ENCODE measurements at regions not wholly inside any gene's neighbourhood (a gene's known extent, or its start where the extent isn't known, plus 50 kb on each side); places are given as distances from the start of the nearest gene placed in this dataset.

GRCh38 chr12:123091230-123092150 is 59.4 kb downstream of the PITPNM2 start:
- no peak for TF ChIP-seq CTCF (conservative IDR thresholded peaks at IDR 0.05)
- no peak overlapping the region for H3K9ac ChIP-seq (ENCODE audit: extremely low read depth, insufficient read length, low read length)
- no peak overlapping the region for H3K4me3 Mint-ChIP-seq
- no peaks in the 10 kb centered on the region for H3K27me3 ChIP-seq (ENCODE audit: insufficient read depth, low read length)
- H3K14ac ChIP-seq (ENCODE audit: insufficient read depth, low read length) = no peak overlapping the region
- no peak overlapping the region for H2BK5ac ChIP-seq (ENCODE audit: insufficient read length, low read length)
- no peak overlapping the region for H4K5ac ChIP-seq (ENCODE audit: insufficient read length, low read depth, low read length)
- no CpG with 5 or more reads among the region's 8 CpGs for WGBS (ENCODE audit: extremely low coverage, insufficient read length, low lambda C conversion rate)
- no peak overlapping the region for H3K4ac ChIP-seq (ENCODE audit: low read depth, low read length)
- H3K56ac ChIP-seq (ENCODE audit: insufficient read length, low read depth, low read length) = no peak overlapping the region
- no peak overlapping the region for H2BK20ac ChIP-seq (ENCODE audit: low read depth, low read length, poor library complexity, severe bottlenecking)
- no peak overlapping the region for H3K23ac ChIP-seq (ENCODE audit: insufficient read length, low read depth, low read length)
- no peak overlapping the region for H3K27ac ChIP-seq (ENCODE audit: insufficient read length, low read depth, low read length)
- peaks cover 2% of the 10 kb centered on the region; the same call in 1 of the 2 replicates for H3K27me3 Mint-ChIP-seq (ENCODE audit: low read depth)
- H3K4me1 Mint-ChIP-seq = no peaks in the 10 kb centered on the region
- H3K27ac Mint-ChIP-seq = no peak overlapping the region; a peak in 1 of 7 replicates
- H3K4me1 ChIP-seq (ENCODE audit: insufficient read depth, low read length) = no peaks in the 10 kb centered on the region
- no peak overlapping the region for H4K8ac ChIP-seq (replicated peaks; ENCODE audit: insufficient read length, low read depth, low read length)
- no peak overlapping the region for H2BK12ac ChIP-seq (ENCODE audit: insufficient read length, low read depth, low read length)
- no peaks in the 10 kb centered on the region for H3K79me2 ChIP-seq (ENCODE audit: insufficient read depth, low read length)
- no peak overlapping the region for H2AK5ac ChIP-seq (ENCODE audit: insufficient read length, low read length)
- no peaks in the 10 kb centered on the region for H3K9me3 ChIP-seq (ENCODE audit: control insufficient read depth, low read depth, low read length)
- no peaks in the 10 kb centered on the region for H3K36me3 Mint-ChIP-seq (ENCODE audit: insufficient read depth in 1 of 3, low read depth in 3 of 3)
- H3K9me3 Mint-ChIP-seq = no peaks in the 10 kb centered on the region
- H3K4me2 ChIP-seq (ENCODE audit: insufficient read depth, insufficient read length, low read length) = no peak overlapping the region
- no peak for DNase-seq
- H2AFZ ChIP-seq (ENCODE audit: low read length) = no peak overlapping the region
- no peak overlapping the region for H2BK120ac ChIP-seq (ENCODE audit: low read depth, low read length, poor library complexity, severe bottlenecking)
- no peak overlapping the region for H2BK15ac ChIP-seq (ENCODE audit: low read depth, low read length)
- H4K91ac ChIP-seq (ENCODE audit: insufficient read length, low read depth, low read length) = no peak overlapping the region
- H3K79me1 ChIP-seq (ENCODE audit: insufficient read depth, low read depth, low read length, poor library complexity, severe bottlenecking) = no peaks in the 10 kb centered on the region
- no peaks in the 10 kb centered on the region for H3K23me2 ChIP-seq (ENCODE audit: insufficient read length, low read depth, low read length, poor library complexity, severe bottlenecking)
- no peak overlapping the region for H3T11ph ChIP-seq (ENCODE audit: low read length)
- no peaks in the 10 kb centered on the region for H4K20me1 ChIP-seq (ENCODE audit: control insufficient read depth, insufficient read depth, insufficient read length)
- no peak overlapping the region for H3K18ac ChIP-seq (ENCODE audit: insufficient read length, low read depth, low read length)
